ENCODE measurements at regions not wholly inside any gene's neighbourhood (a gene's known extent, or its start where the extent isn't known, plus 50 kb on each side); places are given as distances from the start of the nearest gene placed in this dataset.

- TF ChIP-seq CTCF (IDR thresholded peaks at IDR 0.05), result no peak
- TF ChIP-seq POLR2A (IDR thresholded peaks at IDR 0.05), result no peak
These were observed 202.3 kb upstream of the PITRM1 start for GRCh38 chr10:3374914-3375313.

All from right lobe of liver (tissue), 4 donors.